CD14-positive monocyte (primary cell): ENCODE measurements at regions not wholly inside any gene's neighbourhood (a gene's known extent, or its start where the extent isn't known, plus 50 kb on each side); places are given as distances from the start of the nearest gene placed in this dataset.

Experiments used
- DNase-seq, 3 donors: peaks; one replicate each; pipeline ENCODE4 v3.0.0-alpha.2; 2011 to 2022
- H2AFZ ChIP-seq: 2 replicates; pipeline ENCODE4 v1.6.0; 2012; ENCODE audit warnings: mild to moderate bottlenecking, low read depth, low read length, inconsistent platforms; ENCODE audit not compliant: insufficient read depth, poor library complexity, severe bottlenecking
- H3K27ac ChIP-seq, 2 donors: 1 replicate in 1 of 2; 2 replicates in 1 of 2; pipeline ENCODE4 v1.5.1; 2012 to 2013; ENCODE audit warnings: low read length in 2 of 2, control low read depth in 1 of 2, inconsistent platforms in 1 of 2, low read depth in 1 of 2, mild to moderate bottlenecking in 1 of 2
- H3K27me3 ChIP-seq, 2 donors: one replicate each; pipeline versions ENCODE4 v1.6.0 to v1.6.1; 2011 to 2013; ENCODE audit warnings: low read length in 2 of 2; ENCODE audit not compliant: control insufficient read depth in 2 of 2, insufficient read depth in 2 of 2
- H3K36me3 ChIP-seq, 2 donors: replicated peaks in 1 of 2; 1 replicate in 1 of 2; 2 replicates in 1 of 2; pipeline versions ENCODE4 v1.5.1 to v1.6.1; 2012 to 2013; ENCODE audit warnings: low read length in 2 of 2, control low read depth in 1 of 2, inconsistent platforms in 1 of 2, mild to moderate bottlenecking in 1 of 2; ENCODE audit not compliant: insufficient read depth in 2 of 2, control insufficient read depth in 1 of 2
- H3K4me1 ChIP-seq, 2 donors: 1 replicate in 1 of 2; 2 replicates in 1 of 2; pipeline versions ENCODE4 v1.5.1 to v1.6.1; 2012 to 2013; ENCODE audit warnings: low read length in 2 of 2, control low read depth in 1 of 2, inconsistent platforms in 1 of 2, mild to moderate bottlenecking in 1 of 2, moderate library complexity in 1 of 2; ENCODE audit not compliant: insufficient read depth in 2 of 2, control insufficient read depth in 1 of 2
- H3K4me2 ChIP-seq: replicated peaks from 2 replicates; pipeline ENCODE3; 2012; ENCODE audit warnings: low read length, moderate library complexity, mild to moderate bottlenecking; ENCODE audit not compliant: poor library complexity, severe bottlenecking; ENCODE audit errors: extremely low read depth
- H3K4me3 ChIP-seq, 3 experiments: fragments of 200-600 bp in 1 of 3; sonication (generic) in 1 of 3; replicated peaks in 1 of 3; 1 replicate in 2 of 3; 2 replicates in 1 of 3; pipeline ENCODE4 v1.5.1; 2011 to 2013; ENCODE audit warnings: low read length in 3 of 3, mild to moderate bottlenecking in 3 of 3, control low read depth in 2 of 3, low read depth in 2 of 3, inconsistent platforms in 1 of 3, moderate library complexity in 1 of 3
- H3K79me2 ChIP-seq: 2 replicates; pipeline ENCODE4 v1.6.0; 2012; ENCODE audit warnings: mild to moderate bottlenecking, control low read depth, inconsistent platforms, low read length, moderate library complexity; ENCODE audit not compliant: insufficient read depth
- H3K9ac ChIP-seq: 2 replicates; pipeline ENCODE4 v1.6.0; 2017; ENCODE audit warnings: low read length, mild to moderate bottlenecking; ENCODE audit not compliant: insufficient read depth, poor library complexity, severe bottlenecking
- H3K9me3 ChIP-seq, 2 donors: replicated peaks in 1 of 2; 1 replicate in 1 of 2; 2 replicates in 1 of 2; pipeline versions ENCODE4 v1.5.1 to v1.6.1; 2012 to 2013; ENCODE audit warnings: low read length in 2 of 2, control low read depth in 1 of 2; ENCODE audit not compliant: control insufficient read depth in 1 of 2, insufficient read depth in 1 of 2
- H4K20me1 ChIP-seq: 2 replicates; pipeline ENCODE4 v1.6.0; 2012; ENCODE audit warnings: mild to moderate bottlenecking, low read length, control low read depth, moderate library complexity; ENCODE audit not compliant: insufficient read depth
- H3K27ac Mint-ChIP-seq, 7 donors: one replicate each; pipeline ENCODE4 v1.8.0; 2020; ENCODE audit warnings: mild to moderate bottlenecking in 7 of 7, mixed read lengths in 7 of 7, moderate library complexity in 6 of 7, inconsistent platforms in 2 of 7
- H3K27me3 Mint-ChIP-seq, 3 donors: one replicate each; pipeline ENCODE4 v1.8.0; 2021 to 2022; ENCODE audit warnings: low read depth in 3 of 3, mild to moderate bottlenecking in 3 of 3, mixed read lengths in 3 of 3, moderate library complexity in 3 of 3, inconsistent platforms in 1 of 3
- H3K36me3 Mint-ChIP-seq, 2 donors: one replicate each; pipeline ENCODE4 v1.8.0; 2020; ENCODE audit warnings: mixed read lengths in 2 of 2, inconsistent platforms in 1 of 2, mild to moderate bottlenecking in 1 of 2
- H3K4me1 Mint-ChIP-seq: one replicate; pipeline ENCODE4 v1.8.0; 2020; ENCODE audit warnings: mild to moderate bottlenecking, mixed read lengths
- H3K4me3 Mint-ChIP-seq, 2 donors: one replicate each; pipeline ENCODE4 v1.8.0; 2020; ENCODE audit warnings: mild to moderate bottlenecking in 2 of 2, mixed read lengths in 2 of 2, moderate library complexity in 1 of 2
- H3K9me3 Mint-ChIP-seq, 7 donors: one replicate each; pipeline ENCODE4 v1.8.0; 2020 to 2022; ENCODE audit warnings: mixed read lengths in 7 of 7, mild to moderate bottlenecking in 6 of 7, moderate library complexity in 6 of 7, inconsistent platforms in 2 of 7
- WGBS: methylation state at CpG from one replicate; pipeline ENCODE4 v1.1.5; 2013; ENCODE audit warnings: missing lambda C conversion rate; ENCODE audit not compliant: insufficient coverage; 5-methylcytosine and 5-hydroxymethylcytosine counted together
- intact Hi-C, 2 donors: fragments of 100-400 bp; cut with micrococcal nuclease; formaldehyde crosslinking; loops; one replicate each; pipeline versions ENCODE4 v1.15.0 to v1.15.1; 2023
- TF ChIP-seq, protein P1 (sequence below): fragments of 200-600 bp; IDR thresholded peaks from one replicate; pipeline ENCODE4 v1.8.0; 2022; ENCODE audit warnings: antibody characterized with exemption, mild to moderate bottlenecking

GRCh38 chr2:204343685-204344084, 201.6 kb upstream of the PARD3B start:
- Mint-ChIP-seq H3K36me3 (no peaks in the 10 kb centered on the region), H3K27ac (no peak overlapping the region), H3K4me3 (no peak overlapping the region), H3K27me3 (peaks cover 0 to 3% (median 0%) of the 10 kb centered on the region in 3 donors), H3K4me1 (no peaks in the 10 kb centered on the region), H3K9me3 (peaks cover 0 to 6% (median 0%) of the 10 kb centered on the region in 7 donors)
- Histone ChIP-seq H3K36me3 (no peaks in the 10 kb centered on the region), H3K4me1 (no peaks in the 10 kb centered on the region), H3K27me3 (no peaks in the 10 kb centered on the region), H3K79me2 (no peaks in the 10 kb centered on the region), H3K27ac (no peak overlapping the region), H3K4me2 (no peak overlapping the region), H4K20me1 (no peaks in the 10 kb centered on the region), H3K9ac (no peak overlapping the region), H3K4me3 (no peak overlapping the region), H3K9me3 (no peaks in the 10 kb centered on the region), H2AFZ (no peak overlapping the region)
- intact Hi-C loops = no loop called here
- TF ChIP-seq, protein P1, sequence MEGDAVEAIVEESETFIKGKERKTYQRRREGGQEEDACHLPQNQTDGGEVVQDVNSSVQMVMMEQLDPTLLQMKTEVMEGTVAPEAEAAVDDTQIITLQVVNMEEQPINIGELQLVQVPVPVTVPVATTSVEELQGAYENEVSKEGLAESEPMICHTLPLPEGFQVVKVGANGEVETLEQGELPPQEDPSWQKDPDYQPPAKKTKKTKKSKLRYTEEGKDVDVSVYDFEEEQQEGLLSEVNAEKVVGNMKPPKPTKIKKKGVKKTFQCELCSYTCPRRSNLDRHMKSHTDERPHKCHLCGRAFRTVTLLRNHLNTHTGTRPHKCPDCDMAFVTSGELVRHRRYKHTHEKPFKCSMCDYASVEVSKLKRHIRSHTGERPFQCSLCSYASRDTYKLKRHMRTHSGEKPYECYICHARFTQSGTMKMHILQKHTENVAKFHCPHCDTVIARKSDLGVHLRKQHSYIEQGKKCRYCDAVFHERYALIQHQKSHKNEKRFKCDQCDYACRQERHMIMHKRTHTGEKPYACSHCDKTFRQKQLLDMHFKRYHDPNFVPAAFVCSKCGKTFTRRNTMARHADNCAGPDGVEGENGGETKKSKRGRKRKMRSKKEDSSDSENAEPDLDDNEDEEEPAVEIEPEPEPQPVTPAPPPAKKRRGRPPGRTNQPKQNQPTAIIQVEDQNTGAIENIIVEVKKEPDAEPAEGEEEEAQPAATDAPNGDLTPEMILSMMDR = no peak
- no peak for DNase-seq
- WGBS = 90% methylated on average over 2 of the region's 2 CpGs

GRCh38 chr2:204344119-204344518, 201.2 kb upstream of the PARD3B start:
- H3K27ac Mint-ChIP-seq = no peak overlapping the region
- no peak overlapping the region for H2AFZ ChIP-seq
- H3K27me3 ChIP-seq = no peaks in the 10 kb centered on the region
- no peaks in the 10 kb centered on the region for H3K4me1 ChIP-seq
- no peak overlapping the region for H3K27ac ChIP-seq
- no peak overlapping the region for H3K9ac ChIP-seq
- no peak overlapping the region for H3K4me2 ChIP-seq
- no peaks in the 10 kb centered on the region for H3K4me1 Mint-ChIP-seq
- peaks cover 0 to 6% (median 0%) of the 10 kb centered on the region in 7 donors for H3K9me3 Mint-ChIP-seq
- H3K4me3 Mint-ChIP-seq = no peak overlapping the region
- no peaks in the 10 kb centered on the region for H3K36me3 Mint-ChIP-seq
- H3K9me3 ChIP-seq = no peaks in the 10 kb centered on the region
- DNase-seq = no peak
- H3K36me3 ChIP-seq = no peaks in the 10 kb centered on the region
- intact Hi-C loops = no loop called here
- no peak overlapping the region for H3K4me3 ChIP-seq
- H3K79me2 ChIP-seq = no peaks in the 10 kb centered on the region
- peaks cover 0 to 3% (median 0%) of the 10 kb centered on the region in 3 donors for H3K27me3 Mint-ChIP-seq
- H4K20me1 ChIP-seq = no peaks in the 10 kb centered on the region
- TF ChIP-seq, protein P1 = no peak
- 0% methylated on average over 2 of the region's 2 CpGs for WGBS
